WERI-Rb-1 (cell line): ENCODE measurements at regions not wholly inside any gene's neighbourhood (a gene's known extent, or its start where the extent isn't known, plus 50 kb on each side); places are given as distances from the start of the nearest gene placed in this dataset.

Experiments
- DNase-seq: peaks from one replicate; pipeline ENCODE4 v3.0.0-alpha.2; 2020
- H3K27ac ChIP-seq: fragments of 250-450 bp; sonication (Bioruptor Pico); 2 replicates; pipeline ENCODE4 v1.5.1; 2020; ENCODE audit warnings: mild to moderate bottlenecking, moderate library complexity
- H3K27me3 ChIP-seq: fragments of 250-450 bp; sonication (Bioruptor Pico); 2 replicates; pipeline ENCODE4 v1.5.1; 2021; ENCODE audit warnings: mild to moderate bottlenecking, low read depth, moderate library complexity; ENCODE audit not compliant: insufficient read depth, severe bottlenecking
- H3K36me3 ChIP-seq: fragments of 250-450 bp; sonication (Bioruptor Pico); 2 replicates; pipeline ENCODE4 v1.5.1; 2020; ENCODE audit warnings: mild to moderate bottlenecking, moderate library complexity
- H3K4me3 ChIP-seq: 2 replicates; pipeline ENCODE4 v1.5.1; 2011; ENCODE audit warnings: low read depth, mild to moderate bottlenecking, control low read depth, low read length
- H3K9me3 ChIP-seq: fragments of 250-450 bp; sonication (Bioruptor Pico); 2 replicates; pipeline ENCODE4 v1.5.1; 2021; ENCODE audit warnings: mild to moderate bottlenecking, moderate library complexity; ENCODE audit not compliant: severe bottlenecking
- TF ChIP-seq, protein P1 (sequence below): IDR thresholded peaks from 2 replicates; pipeline ENCODE4 v1.5.1; 2011; ENCODE audit warnings: low read depth, mild to moderate bottlenecking, control low read depth, inconsistent platforms, low read length

DNA sequence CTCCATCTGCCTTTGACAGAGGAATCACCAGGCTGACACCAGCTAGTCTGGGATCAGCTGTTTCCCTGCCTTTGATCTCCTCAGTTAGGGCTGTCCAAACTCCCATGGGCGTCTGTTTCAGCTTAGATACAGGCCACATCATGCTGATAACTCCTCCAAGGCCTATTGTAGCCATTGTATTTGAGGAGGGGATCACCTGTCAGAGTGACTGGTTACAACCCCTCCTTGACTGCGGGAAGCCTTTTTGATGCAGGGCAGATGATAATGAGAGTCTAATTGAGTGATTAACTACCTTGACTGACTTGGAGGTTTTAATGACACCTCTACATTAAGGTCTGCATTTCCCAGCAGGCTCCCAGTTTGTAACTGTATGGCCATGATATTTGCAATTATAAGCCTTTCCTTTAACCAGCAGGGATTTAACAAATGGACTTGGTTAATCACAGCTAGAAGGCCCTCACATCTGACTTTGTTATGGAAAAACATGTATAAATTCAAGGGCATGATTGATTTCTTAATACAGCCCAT is 863.5 kb downstream of the KCNJ2 start:
- Histone ChIP-seq H3K4me3 (no peak overlapping the region), H3K36me3 (no peaks in the 10 kb centered on the region), H3K9me3 (peaks cover 3% of the 10 kb centered on the region), H3K27me3 (no peaks in the 10 kb centered on the region), H3K27ac (peak overlapping the region; percentile 55)
- TF ChIP-seq, protein P1, sequence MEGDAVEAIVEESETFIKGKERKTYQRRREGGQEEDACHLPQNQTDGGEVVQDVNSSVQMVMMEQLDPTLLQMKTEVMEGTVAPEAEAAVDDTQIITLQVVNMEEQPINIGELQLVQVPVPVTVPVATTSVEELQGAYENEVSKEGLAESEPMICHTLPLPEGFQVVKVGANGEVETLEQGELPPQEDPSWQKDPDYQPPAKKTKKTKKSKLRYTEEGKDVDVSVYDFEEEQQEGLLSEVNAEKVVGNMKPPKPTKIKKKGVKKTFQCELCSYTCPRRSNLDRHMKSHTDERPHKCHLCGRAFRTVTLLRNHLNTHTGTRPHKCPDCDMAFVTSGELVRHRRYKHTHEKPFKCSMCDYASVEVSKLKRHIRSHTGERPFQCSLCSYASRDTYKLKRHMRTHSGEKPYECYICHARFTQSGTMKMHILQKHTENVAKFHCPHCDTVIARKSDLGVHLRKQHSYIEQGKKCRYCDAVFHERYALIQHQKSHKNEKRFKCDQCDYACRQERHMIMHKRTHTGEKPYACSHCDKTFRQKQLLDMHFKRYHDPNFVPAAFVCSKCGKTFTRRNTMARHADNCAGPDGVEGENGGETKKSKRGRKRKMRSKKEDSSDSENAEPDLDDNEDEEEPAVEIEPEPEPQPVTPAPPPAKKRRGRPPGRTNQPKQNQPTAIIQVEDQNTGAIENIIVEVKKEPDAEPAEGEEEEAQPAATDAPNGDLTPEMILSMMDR, result no peak
- peak; percentile 94 for DNase-seq

DNA sequence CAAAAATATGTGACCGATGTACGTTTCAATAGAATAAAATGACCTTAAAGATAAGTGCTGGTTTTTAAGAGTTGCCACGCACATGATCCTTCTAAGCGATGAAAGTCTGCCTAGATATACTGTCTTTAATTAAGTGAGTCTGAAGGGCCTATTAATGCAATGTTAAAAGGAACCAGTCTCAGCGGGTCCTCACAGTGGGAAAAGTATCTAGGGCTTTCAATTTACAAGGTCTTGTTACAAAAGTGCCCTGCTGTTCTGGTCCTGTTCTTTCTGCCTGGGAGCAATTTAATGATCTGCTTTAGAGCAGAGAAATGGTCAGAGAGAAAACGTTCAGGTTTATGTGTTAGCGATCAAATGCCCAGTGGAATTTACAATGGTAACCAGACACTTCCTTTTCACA is 864.0 kb downstream of the KCNJ2 start:
- no peak for DNase-seq
- TF ChIP-seq, protein P1, result no peak
- no peaks in the 10 kb centered on the region for H3K36me3 ChIP-seq
- H3K27ac ChIP-seq, result peak overlapping the region; percentile 55
- peaks cover 3% of the 10 kb centered on the region for H3K9me3 ChIP-seq
- H3K4me3 ChIP-seq, result no peak overlapping the region
- H3K27me3 ChIP-seq, result no peaks in the 10 kb centered on the region

DNA sequence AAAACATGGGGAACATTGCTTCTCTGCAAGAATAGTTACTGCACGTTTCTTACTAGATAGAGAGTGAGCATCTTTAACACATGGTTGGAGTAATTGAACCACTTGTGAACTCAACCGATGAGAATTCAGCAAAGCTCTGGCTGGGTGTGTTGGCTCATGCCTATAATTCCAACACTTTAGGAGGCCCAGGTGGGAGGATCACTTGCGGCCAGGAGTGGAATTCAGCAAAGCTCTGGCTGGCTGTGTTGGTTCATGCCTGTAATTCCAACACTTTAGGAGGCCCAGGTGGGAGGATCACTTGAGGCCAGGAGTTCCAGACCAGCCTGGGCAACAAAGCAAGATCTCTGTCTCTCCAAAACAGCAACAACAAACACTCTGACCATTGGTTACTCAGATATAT is 865.9 kb downstream of the KCNJ2 start:
- TF ChIP-seq, protein P1, result no peak

DNA sequence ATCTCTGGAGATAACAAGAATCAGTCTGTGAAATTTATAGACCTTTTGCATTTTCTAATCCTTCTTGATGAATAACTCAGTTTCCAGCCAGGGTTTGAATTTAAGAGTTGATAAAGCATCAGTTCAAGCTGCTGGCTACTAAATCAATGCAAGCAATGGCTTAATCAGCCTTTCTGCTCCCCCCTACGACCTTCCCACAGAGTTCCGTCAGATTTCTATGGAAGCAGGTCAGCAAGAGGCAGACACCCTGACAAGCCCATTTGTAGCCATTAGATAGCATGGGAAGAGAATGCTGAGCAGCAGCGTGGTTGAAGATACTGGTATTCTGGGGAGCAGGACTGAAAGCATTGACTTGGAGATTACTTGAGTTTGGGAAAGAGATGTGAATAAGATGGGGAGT is 868.1 kb downstream of the KCNJ2 start:
- H3K4me3 ChIP-seq, result no peak overlapping the region
- DNase-seq, result no peak
- no peak overlapping the region for H3K27ac ChIP-seq
- H3K27me3 ChIP-seq, result no peaks in the 10 kb centered on the region
- TF ChIP-seq, protein P1, result no peak
- no peaks in the 10 kb centered on the region for H3K9me3 ChIP-seq
- no peaks in the 10 kb centered on the region for H3K36me3 ChIP-seq

More for the DNA sequence above, 865.9 kb downstream of the KCNJ2 start:
- Histone ChIP-seq H3K36me3 (no peaks in the 10 kb centered on the region), H3K4me3 (no peak overlapping the region), H3K9me3 (peaks cover 3% of the 10 kb centered on the region), H3K27ac (no peak overlapping the region), H3K27me3 (no peaks in the 10 kb centered on the region)
- DNase-seq, result no peak

DNA sequence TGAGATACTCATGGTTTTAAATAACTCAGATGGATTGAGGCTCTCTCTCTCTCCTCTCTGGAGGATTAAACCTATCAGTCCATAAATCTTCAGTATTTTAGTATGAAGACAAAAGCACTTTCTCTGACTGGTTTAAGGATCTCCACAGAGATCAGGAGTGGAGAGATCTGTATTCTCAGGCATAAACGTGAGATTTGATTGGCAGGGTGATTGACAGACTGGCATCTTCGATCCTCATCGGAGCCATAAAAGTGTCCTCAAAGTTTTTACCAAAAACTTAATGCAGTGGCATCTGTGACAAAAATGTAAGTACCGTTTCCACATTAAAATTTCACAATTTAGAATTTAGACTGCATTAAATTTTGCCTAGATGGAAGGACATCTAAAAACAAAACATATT is 870.1 kb downstream of the KCNJ2 start:
- no peak for DNase-seq
- no peaks in the 10 kb centered on the region for H3K36me3 ChIP-seq
- H3K9me3 ChIP-seq, result no peaks in the 10 kb centered on the region
- TF ChIP-seq, protein P1, result no peak
- H3K27me3 ChIP-seq, result no peaks in the 10 kb centered on the region
- no peak overlapping the region for H3K4me3 ChIP-seq
- H3K27ac ChIP-seq, result no peak overlapping the region

DNA sequence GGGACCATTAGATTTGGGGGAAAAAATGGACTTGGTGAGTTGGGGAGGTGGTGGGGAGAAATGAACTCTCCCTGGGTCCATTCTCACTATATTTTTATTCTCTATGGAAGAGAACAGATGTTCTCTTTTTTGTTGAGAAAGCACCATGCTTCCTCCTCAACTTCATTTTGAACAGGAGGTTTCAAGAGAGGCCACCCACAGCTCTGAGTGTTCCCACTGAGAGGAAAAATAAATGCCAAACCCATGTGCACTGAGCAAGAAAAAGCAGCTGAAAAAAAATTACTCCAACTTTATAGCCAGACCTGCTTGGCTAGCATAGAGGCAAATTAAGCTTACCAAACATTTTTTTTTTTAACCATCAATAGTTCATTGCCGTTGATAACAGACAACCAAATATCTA is 883.6 kb downstream of the KCNJ2 start:
- Histone ChIP-seq H3K27me3 (no peaks in the 10 kb centered on the region), H3K4me3 (no peak overlapping the region), H3K36me3 (no peaks in the 10 kb centered on the region), H3K9me3 (no peaks in the 10 kb centered on the region), H3K27ac (no peak overlapping the region)
- no peak for DNase-seq
- TF ChIP-seq, protein P1, result no peak
